ENCODE measurements at regions not wholly inside any gene's neighbourhood (a gene's known extent, or its start where the extent isn't known, plus 50 kb on each side); places are given as distances from the start of the nearest gene placed in this dataset.

DNA sequence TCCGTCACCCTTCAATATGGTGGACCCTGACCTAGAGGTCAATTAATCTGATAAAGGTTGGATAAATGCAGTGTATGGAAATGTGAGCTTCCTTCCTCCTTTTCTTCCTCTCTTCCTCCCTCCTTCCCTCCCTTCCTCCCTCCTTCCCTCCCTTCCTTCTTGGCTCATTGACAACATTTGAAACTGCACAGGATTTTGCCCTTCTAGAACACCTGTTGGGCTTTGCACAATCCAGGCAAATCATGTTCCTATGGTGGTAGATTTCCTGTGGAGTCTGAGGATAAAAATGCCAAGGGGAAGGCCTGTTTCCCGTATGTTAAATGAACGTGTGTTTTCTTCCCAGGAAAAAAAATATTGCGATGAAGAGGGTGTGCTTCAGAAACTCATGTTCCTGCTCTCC, 642.8 kb downstream of the EPM2A start (continued):
- TF ChIP-seq, protein P1, sequence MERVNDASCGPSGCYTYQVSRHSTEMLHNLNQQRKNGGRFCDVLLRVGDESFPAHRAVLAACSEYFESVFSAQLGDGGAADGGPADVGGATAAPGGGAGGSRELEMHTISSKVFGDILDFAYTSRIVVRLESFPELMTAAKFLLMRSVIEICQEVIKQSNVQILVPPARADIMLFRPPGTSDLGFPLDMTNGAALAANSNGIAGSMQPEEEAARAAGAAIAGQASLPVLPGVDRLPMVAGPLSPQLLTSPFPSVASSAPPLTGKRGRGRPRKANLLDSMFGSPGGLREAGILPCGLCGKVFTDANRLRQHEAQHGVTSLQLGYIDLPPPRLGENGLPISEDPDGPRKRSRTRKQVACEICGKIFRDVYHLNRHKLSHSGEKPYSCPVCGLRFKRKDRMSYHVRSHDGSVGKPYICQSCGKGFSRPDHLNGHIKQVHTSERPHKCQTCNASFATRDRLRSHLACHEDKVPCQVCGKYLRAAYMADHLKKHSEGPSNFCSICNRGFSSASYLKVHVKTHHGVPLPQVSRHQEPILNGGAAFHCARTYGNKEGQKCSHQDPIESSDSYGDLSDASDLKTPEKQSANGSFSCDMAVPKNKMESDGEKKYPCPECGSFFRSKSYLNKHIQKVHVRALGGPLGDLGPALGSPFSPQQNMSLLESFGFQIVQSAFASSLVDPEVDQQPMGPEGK (CRISPR knock-in tag; IDR thresholded peaks at IDR 0.05) = no peak
- TF ChIP-seq IRF2 (CRISPR knock-in tag; IDR thresholded peaks at IDR 0.05) (no peak), ZNF672 (CRISPR knock-in tag; IDR thresholded peaks at IDR 0.05) (no peak)

DNA sequence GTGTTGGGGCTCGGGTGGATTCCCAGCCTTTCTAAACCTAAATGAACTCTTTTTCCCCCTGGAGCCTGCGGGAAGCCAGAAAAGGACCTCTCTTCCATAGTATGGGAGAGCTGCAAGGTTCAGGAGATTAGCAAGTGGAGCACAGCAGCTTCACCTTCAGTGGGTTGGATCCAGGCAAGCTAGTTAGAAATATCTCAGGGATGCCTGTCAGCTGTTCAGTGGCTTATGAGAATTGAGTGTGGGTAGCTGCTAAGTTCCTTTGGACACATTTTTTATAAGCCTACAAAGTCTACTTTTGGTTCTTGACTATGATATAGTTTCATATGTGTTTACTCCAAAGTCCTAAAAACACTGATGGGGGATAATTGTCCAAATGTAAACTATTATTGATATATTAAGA, 642.1 kb downstream of the EPM2A start:
- no peak overlapping the region for H3K4me2 ChIP-seq (ENCODE audit: low read depth, low read length)
- H2AFZ ChIP-seq (ENCODE audit: low read length) = no peak overlapping the region
- no peak overlapping the region for H3K9ac ChIP-seq (ENCODE audit: insufficient read depth, low read depth, low read length)
- 44% methylated on average over 2 of the region's 2 CpGs for WGBS (ENCODE audit: low lambda C conversion rate)
- no peaks in the 10 kb centered on the region for H3K36me3 ChIP-seq (replicated peaks in 1 of 2; ENCODE audit: control insufficient read depth in 1 of 2, insufficient read depth in 2 of 2, low read length in 2 of 2)
- no peak for FAIRE-seq
- BruUV-seq (replicated peaks) = no TSS peak
- no peaks in the 10 kb centered on the region for H4K20me1 ChIP-seq (ENCODE audit: insufficient read depth, low read length)
- peaks cover 9% of the 10 kb centered on the region; the same call in 1 of the 2 replicates for H3K9me3 ChIP-seq (ENCODE audit: low read length)
- in situ Hi-C loops (cut with HindIII; ENCODE audit: extremely low pct_ligation_motif_present, low pct_unique_long_range_greater_than_20kb) = no loop called here
- intact Hi-C loops (cut with micrococcal nuclease; ENCODE audit: unreplicated experiment) = no loop called here
- H3K27me3 ChIP-seq (ENCODE audit: control insufficient read depth in 1 of 2, insufficient read depth in 2 of 2, low read length in 2 of 2) = no peaks in the 10 kb centered on the region
- H3K27ac ChIP-seq (ENCODE audit: extremely low read length, insufficient read depth, low read length) = no peak overlapping the region
- no peaks in the 10 kb centered on the region for H3K79me2 ChIP-seq (ENCODE audit: insufficient read depth, low read length)
- H3K4me1 ChIP-seq (ENCODE audit: insufficient read depth, low read length) = peaks cover 18% of the 10 kb centered on the region
- ChIA-PET CTCF (ENCODE audit: low intra/inter-chr PET ratio, low total read pairs) (no interaction called here), POLR2A (no interaction called here)
- TF ChIP-seq TEAD2 (CRISPR knock-in tag; IDR thresholded peaks at IDR 0.05) = no peak
- no peak for TF ChIP-seq ZNF510 (CRISPR knock-in tag; IDR thresholded peaks at IDR 0.05; ENCODE audit: low read depth)
- TF ChIP-seq ZFX (CRISPR knock-in tag; IDR thresholded peaks at IDR 0.05; ENCODE audit: low read depth) = no peak
- no peak for TF ChIP-seq PLRG1 (conservative IDR thresholded peaks at IDR 0.05)
- TF ChIP-seq ATAD3A (CRISPR knock-in tag; IDR thresholded peaks at IDR 0.05) = no peak
- TF ChIP-seq HNRNPUL1 (IDR thresholded peaks at IDR 0.05; ENCODE audit: low read depth, low read length) = no peak
- TF ChIP-seq GFI1 (CRISPR knock-in tag; IDR thresholded peaks at IDR 0.05; ENCODE audit: borderline replicate concordance) = no peak
- TF ChIP-seq ZBTB25 (CRISPR knock-in tag; IDR thresholded peaks at IDR 0.05) = no peak
- no peak for TF ChIP-seq STAT5B (CRISPR knock-in tag; IDR thresholded peaks at IDR 0.05)
- TF ChIP-seq ZNF24 (IDR thresholded peaks at IDR 0.05) = no peak
- no peak for TF ChIP-seq MTA1 (CRISPR knock-in tag; IDR thresholded peaks at IDR 0.05; ENCODE audit: borderline replicate concordance)
- no peak for TF ChIP-seq ZC3H4 (CRISPR knock-in tag; IDR thresholded peaks at IDR 0.05; ENCODE audit: borderline replicate concordance)
- TF ChIP-seq ZNF672 (CRISPR knock-in tag; IDR thresholded peaks at IDR 0.05) = no peak
- no peak for TF ChIP-seq ZFP91 (CRISPR knock-in tag; IDR thresholded peaks at IDR 0.05; ENCODE audit: borderline replicate concordance)
- no peak for TF ChIP-seq RFXANK (CRISPR knock-in tag; IDR thresholded peaks at IDR 0.05)
- TF ChIP-seq NR2C2 (CRISPR knock-in tag; IDR thresholded peaks at IDR 0.05; ENCODE audit: borderline replicate concordance) = no peak
- no peak for TF ChIP-seq ZSCAN12 (CRISPR knock-in tag; IDR thresholded peaks at IDR 0.05)
- TF ChIP-seq SP140L (CRISPR knock-in tag; IDR thresholded peaks at IDR 0.05; ENCODE audit: borderline replicate concordance) = no peak
- no peak for TF ChIP-seq ZSCAN31 (CRISPR knock-in tag; IDR thresholded peaks at IDR 0.05; ENCODE audit: low read depth)
- no peak for DNase-seq (ENCODE audit: low spot score)
- H3K4me3 ChIP-seq (replicated peaks in 1 of 3; ENCODE audit: insufficient read depth in 1 of 3, low read depth in 2 of 3, low read length in 3 of 3) = no peak overlapping the region
- ATAC-seq = no peak

Data from HepG2 (cell line).